Caco-2 (cell line): ENCODE measurements at regions not wholly inside any gene's neighbourhood (a gene's known extent, or its start where the extent isn't known, plus 50 kb on each side); places are given as distances from the start of the nearest gene placed in this dataset.

Experiments used
- BruUV-seq: library from RNA; stranded (reverse); fragments of 400-500 nt; replicated peaks from 2 replicates; lab custom pipeline; 2021; lab: Mats Ljungman, UMichigan
- CTCF ChIA-PET: fragments of 300-600 bp; sonication (Branson Sonifier 250); formaldehyde crosslinking; loops from one replicate; lab custom pipeline; 2022; ENCODE audit warnings: antibody characterized with exemption; lab: Charles Lee
- POLR2A ChIA-PET: fragments of 300-600 bp; sonication (Branson Sonifier 250); formaldehyde crosslinking; loops from one replicate; lab custom pipeline; 2022; ENCODE audit warnings: antibody characterized with exemption; lab: Charles Lee
- DNase-seq, 2 experiments: peaks; one replicate each; pipeline versions ENCODE4 v3.0.0 to v3.0.0-alpha.2; 2020 to 2022
- H3K27me3 ChIP-seq: replicated peaks from 2 replicates; pipeline ENCODE4 v1.6.0; 2011; ENCODE audit warnings: low read length; ENCODE audit not compliant: control insufficient read depth, insufficient read depth
- H3K36me3 ChIP-seq: 2 replicates; pipeline ENCODE4 v1.5.1; 2011; ENCODE audit warnings: low read length; ENCODE audit not compliant: control insufficient read depth, insufficient read depth
- H3K4me1 ChIP-seq: fragments of 250-450 bp; sonication (Bioruptor Pico); 2 replicates; pipeline ENCODE4 v1.5.1; 2020; ENCODE audit warnings: mild to moderate bottlenecking
- H3K4me3 ChIP-seq: 2 replicates; pipeline ENCODE4 v1.5.1; 2011; ENCODE audit warnings: low read depth, mild to moderate bottlenecking, control low read depth, low read length
- H3K9me3 ChIP-seq: fragments of 250-450 bp; sonication (Bioruptor Pico); 2 replicates; pipeline ENCODE4 v1.5.1; 2020; ENCODE audit warnings: mild to moderate bottlenecking, moderate library complexity
- H3K27ac Mint-ChIP-seq: one replicate; pipeline ENCODE4 v1.8.0; 2022; ENCODE audit warnings: mixed read lengths; ENCODE audit not compliant: unreplicated experiment
- H3K27me3 Mint-ChIP-seq: one replicate; pipeline ENCODE4 v1.8.0; 2022; ENCODE audit warnings: mixed read lengths; ENCODE audit not compliant: insufficient read depth, unreplicated experiment
- H3K36me3 Mint-ChIP-seq: one replicate; pipeline ENCODE4 v1.8.0; 2022; ENCODE audit warnings: mild to moderate bottlenecking, mixed read lengths; ENCODE audit not compliant: insufficient read depth, unreplicated experiment
- H3K4me1 Mint-ChIP-seq: one replicate; pipeline ENCODE4 v1.8.0; 2022; ENCODE audit warnings: low read depth, mixed read lengths; ENCODE audit not compliant: unreplicated experiment
- H3K4me3 Mint-ChIP-seq: one replicate; pipeline ENCODE4 v1.8.0; 2022; ENCODE audit warnings: mild to moderate bottlenecking, moderate library complexity, mixed read lengths; ENCODE audit not compliant: unreplicated experiment
- H3K9me3 Mint-ChIP-seq: one replicate; pipeline ENCODE4 v1.8.0; 2022; ENCODE audit warnings: mixed read lengths; ENCODE audit not compliant: unreplicated experiment
- intact Hi-C: fragments of 100-400 bp; cut with micrococcal nuclease; formaldehyde crosslinking; loops from one replicate; pipeline ENCODE4 v1.10.0; 2022; ENCODE audit not compliant: unreplicated experiment
- TF ChIP-seq, protein P1 (sequence below), 2 experiments: fragments of 200-600 bp in 1 of 2; IDR thresholded peaks; 1 replicate in 1 of 2; 2 replicates in 1 of 2; pipeline versions ENCODE4 v1.5.1 to v1.8.0; 2011 to 2022; ENCODE audit warnings: antibody characterized with exemption in 1 of 2, control low read depth in 1 of 2, inconsistent platforms in 1 of 2, low read depth in 1 of 2, low read length in 1 of 2, mild to moderate bottlenecking in 1 of 2, moderate library complexity in 1 of 2; ENCODE audit not compliant: insufficient read depth in 1 of 2, severe bottlenecking in 1 of 2, unreplicated experiment in 1 of 2

DNA sequence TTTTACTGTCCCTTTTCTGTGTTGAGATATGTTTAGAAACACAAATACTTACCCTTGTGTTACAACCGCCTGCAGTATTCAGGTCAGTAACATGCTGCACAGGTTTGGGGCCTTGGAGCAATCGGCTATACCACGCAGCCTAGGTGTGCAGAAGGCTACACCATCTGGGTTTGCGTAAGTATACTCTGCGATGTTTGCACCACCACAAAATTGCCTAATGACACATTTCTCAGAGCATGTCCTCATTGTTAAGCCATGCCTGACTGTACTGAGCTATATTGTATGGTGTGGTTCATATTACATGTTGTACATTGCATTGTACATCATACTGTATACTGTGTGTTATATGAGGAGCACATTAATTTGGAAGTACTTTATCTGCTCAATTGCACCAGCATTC is 247.4 kb downstream of the RHOU start:
- Histone ChIP-seq H3K27me3 (no peaks in the 10 kb centered on the region), H3K36me3 (no peaks in the 10 kb centered on the region), H3K9me3 (no peaks in the 10 kb centered on the region), H3K4me3 (no peak overlapping the region), H3K4me1 (no peaks in the 10 kb centered on the region)
- ChIA-PET CTCF (no interaction called here), POLR2A (no interaction called here)
- Mint-ChIP-seq H3K9me3 (no peaks in the 10 kb centered on the region), H3K4me1 (peaks cover 10% of the 10 kb centered on the region), H3K4me3 (no peak overlapping the region), H3K36me3 (no peaks in the 10 kb centered on the region), H3K27ac (no peak overlapping the region), H3K27me3 (no peaks in the 10 kb centered on the region)
- no TSS peak for BruUV-seq
- intact Hi-C loops, result no loop called here
- no peak for DNase-seq
- TF ChIP-seq, protein P1, sequence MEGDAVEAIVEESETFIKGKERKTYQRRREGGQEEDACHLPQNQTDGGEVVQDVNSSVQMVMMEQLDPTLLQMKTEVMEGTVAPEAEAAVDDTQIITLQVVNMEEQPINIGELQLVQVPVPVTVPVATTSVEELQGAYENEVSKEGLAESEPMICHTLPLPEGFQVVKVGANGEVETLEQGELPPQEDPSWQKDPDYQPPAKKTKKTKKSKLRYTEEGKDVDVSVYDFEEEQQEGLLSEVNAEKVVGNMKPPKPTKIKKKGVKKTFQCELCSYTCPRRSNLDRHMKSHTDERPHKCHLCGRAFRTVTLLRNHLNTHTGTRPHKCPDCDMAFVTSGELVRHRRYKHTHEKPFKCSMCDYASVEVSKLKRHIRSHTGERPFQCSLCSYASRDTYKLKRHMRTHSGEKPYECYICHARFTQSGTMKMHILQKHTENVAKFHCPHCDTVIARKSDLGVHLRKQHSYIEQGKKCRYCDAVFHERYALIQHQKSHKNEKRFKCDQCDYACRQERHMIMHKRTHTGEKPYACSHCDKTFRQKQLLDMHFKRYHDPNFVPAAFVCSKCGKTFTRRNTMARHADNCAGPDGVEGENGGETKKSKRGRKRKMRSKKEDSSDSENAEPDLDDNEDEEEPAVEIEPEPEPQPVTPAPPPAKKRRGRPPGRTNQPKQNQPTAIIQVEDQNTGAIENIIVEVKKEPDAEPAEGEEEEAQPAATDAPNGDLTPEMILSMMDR (IDR thresholded peaks at IDR 0.05; ENCODE audit: insufficient read depth in 1 of 2, low read depth in 1 of 2, low read length in 1 of 2, severe bottlenecking in 1 of 2, unreplicated experiment in 1 of 2), result no peak

DNA sequence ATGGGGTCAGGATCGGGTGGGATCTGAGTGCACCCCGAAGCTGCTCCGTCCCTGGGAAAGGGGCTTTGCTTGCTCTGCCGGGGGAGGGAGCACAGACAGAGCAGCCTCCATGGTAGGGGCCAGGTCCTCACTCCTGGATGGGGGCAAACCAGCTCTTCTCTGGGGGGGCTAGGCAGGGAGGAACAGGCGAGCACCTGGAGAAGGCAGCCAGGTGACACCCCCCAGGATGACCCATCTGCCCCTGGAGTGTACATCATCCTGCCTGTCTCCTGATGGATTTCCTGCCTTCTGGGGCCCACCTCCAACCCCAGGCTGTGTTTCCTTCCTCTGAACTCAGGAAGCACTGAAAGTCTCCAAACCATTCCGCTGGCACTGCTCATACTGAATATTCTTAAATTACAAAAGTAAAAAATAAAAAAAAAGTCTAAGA is 248.0 kb downstream of the RHOU start:
- DNase-seq, result no peak
- H3K27me3 ChIP-seq, result no peaks in the 10 kb centered on the region
- H3K4me3 ChIP-seq, result no peak overlapping the region
- Mint-ChIP-seq H3K27me3 (no peaks in the 10 kb centered on the region), H3K36me3 (no peaks in the 10 kb centered on the region), H3K4me3 (no peak overlapping the region), H3K9me3 (no peaks in the 10 kb centered on the region), H3K27ac (no peak overlapping the region), H3K4me1 (peaks cover 6% of the 10 kb centered on the region)
- no TSS peak for BruUV-seq
- POLR2A ChIA-PET, result no interaction called here
- TF ChIP-seq, protein P1 (IDR thresholded peaks at IDR 0.05; ENCODE audit: insufficient read depth in 1 of 2, low read depth in 1 of 2, low read length in 1 of 2, severe bottlenecking in 1 of 2, unreplicated experiment in 1 of 2), result no peak
- intact Hi-C loops, result no loop called here
- no peaks in the 10 kb centered on the region for H3K36me3 ChIP-seq
- H3K4me1 ChIP-seq, result no peaks in the 10 kb centered on the region
- no peaks in the 10 kb centered on the region for H3K9me3 ChIP-seq
- CTCF ChIA-PET, result no interaction called here

DNA sequence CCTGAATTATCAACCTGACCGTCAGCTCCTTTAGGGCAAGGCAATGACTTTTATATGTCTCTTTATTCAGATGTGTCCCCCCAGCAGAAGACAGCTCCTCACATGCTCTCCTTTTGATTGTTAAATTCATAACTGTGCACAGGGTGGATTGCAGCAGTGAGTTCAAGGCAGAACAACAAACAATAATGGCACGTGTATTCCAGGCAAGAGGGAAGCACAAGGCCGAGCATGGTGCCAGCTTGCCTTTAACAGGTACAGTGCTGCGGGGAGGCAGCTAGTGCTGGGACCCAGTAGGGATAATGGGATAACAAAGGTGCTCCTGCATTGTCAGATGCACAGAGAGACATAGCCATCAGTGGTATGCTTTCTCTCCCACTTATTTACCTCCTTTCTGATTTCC is 248.4 kb downstream of the RHOU start:
- ChIA-PET POLR2A (no interaction called here), CTCF (no interaction called here)
- DNase-seq, result no peak
- TF ChIP-seq, protein P1 (IDR thresholded peaks at IDR 0.05; ENCODE audit: insufficient read depth in 1 of 2, low read depth in 1 of 2, low read length in 1 of 2, severe bottlenecking in 1 of 2, unreplicated experiment in 1 of 2), result no peak
- peaks cover 6% of the 10 kb centered on the region for H3K4me1 Mint-ChIP-seq
- no peaks in the 10 kb centered on the region for H3K36me3 Mint-ChIP-seq
- no peaks in the 10 kb centered on the region for H3K36me3 ChIP-seq
- intact Hi-C loops, result no loop called here
- no peaks in the 10 kb centered on the region for H3K9me3 ChIP-seq
- no TSS peak for BruUV-seq
- no peaks in the 10 kb centered on the region for H3K27me3 ChIP-seq
- no peaks in the 10 kb centered on the region for H3K4me1 ChIP-seq
- no peaks in the 10 kb centered on the region for H3K9me3 Mint-ChIP-seq
- no peak overlapping the region for H3K4me3 ChIP-seq
- H3K27ac Mint-ChIP-seq, result no peak overlapping the region
- H3K4me3 Mint-ChIP-seq, result no peak overlapping the region
- H3K27me3 Mint-ChIP-seq, result no peaks in the 10 kb centered on the region
